ENCODE measurements at regions not wholly inside any gene's neighbourhood (a gene's known extent, or its start where the extent isn't known, plus 50 kb on each side); places are given as distances from the start of the nearest gene placed in this dataset.

GRCh38 chr10:64659311-64659710 is 1138.1 kb downstream of the REEP3 start (continued):
- TF ChIP-seq PRDM2 (tag by site-specific recombination; IDR thresholded peaks at IDR 0.05; ENCODE audit: borderline replicate concordance) (no peak), ZNF76 (tag by site-specific recombination; IDR thresholded peaks at IDR 0.05; ENCODE audit: borderline replicate concordance, low read depth) (no peak), ZNF777 (tag by site-specific recombination; IDR thresholded peaks at IDR 0.05; ENCODE audit: borderline replicate concordance) (no peak), ZNF221 (tag by site-specific recombination; IDR thresholded peaks at IDR 0.05; ENCODE audit: borderline replicate concordance) (no peak), ZNF629 (tag by site-specific recombination; IDR thresholded peaks at IDR 0.05) (no peak), FEZF1 (tag by site-specific recombination; IDR thresholded peaks at IDR 0.05) (no peak), GLIS2 (tag by site-specific recombination; IDR thresholded peaks at IDR 0.05) (no peak), SETDB1 (IDR thresholded peaks at IDR 0.05; ENCODE audit: insufficient read length, low read length) (no peak)
- TF ChIP-seq, protein P1, sequence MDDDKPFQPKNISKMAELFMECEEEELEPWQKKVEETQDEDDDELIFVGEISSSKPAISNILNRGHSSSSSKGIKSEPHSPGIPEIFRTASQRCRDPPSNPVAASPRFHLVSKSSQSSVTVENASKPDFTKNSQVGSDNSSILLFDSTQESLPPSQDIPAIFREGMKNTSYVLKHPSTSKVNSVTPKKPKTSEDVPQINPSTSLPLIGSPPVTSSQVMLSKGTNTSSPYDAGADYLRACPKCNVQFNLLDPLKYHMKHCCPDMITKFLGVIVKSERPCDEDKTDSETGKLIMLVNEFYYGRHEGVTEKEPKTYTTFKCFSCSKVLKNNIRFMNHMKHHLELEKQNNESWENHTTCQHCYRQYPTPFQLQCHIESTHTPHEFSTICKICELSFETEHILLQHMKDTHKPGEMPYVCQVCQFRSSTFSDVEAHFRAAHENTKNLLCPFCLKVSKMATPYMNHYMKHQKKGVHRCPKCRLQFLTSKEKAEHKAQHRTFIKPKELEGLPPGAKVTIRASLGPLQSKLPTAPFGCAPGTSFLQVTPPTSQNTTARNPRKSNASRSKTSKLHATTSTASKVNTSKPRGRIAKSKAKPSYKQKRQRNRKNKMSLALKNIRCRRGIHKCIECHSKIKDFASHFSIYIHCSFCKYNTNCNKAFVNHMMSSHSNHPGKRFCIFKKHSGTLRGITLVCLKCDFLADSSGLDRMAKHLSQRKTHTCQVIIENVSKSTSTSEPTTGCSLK (tag by site-specific recombination; IDR thresholded peaks at IDR 0.05): no peak

GRCh38 chr10:64682043-64682442 is 1160.8 kb downstream of the REEP3 start:
- Histone ChIP-seq H3K27ac (ENCODE audit: extremely low read depth, low read depth, low read length) (no peak overlapping the region), H3K4me3 (ENCODE audit: low read depth, low read length) (no peak overlapping the region), H3K36me3 (ENCODE audit: control insufficient read depth in 2 of 2, insufficient read depth in 1 of 2, low read length in 2 of 2) (no peaks in the 10 kb centered on the region), H3K9me3 (ENCODE audit: control insufficient read depth, insufficient read depth, low read depth, low read length) (no peaks in the 10 kb centered on the region), H3K4me1 (ENCODE audit: control insufficient read depth, insufficient read depth, low read length) (no peaks in the 10 kb centered on the region)
- ChIA-PET POLR2A (no interaction called here), CTCF (no interaction called here)
- TF ChIP-seq KLF1 (tag by site-specific recombination; IDR thresholded peaks at IDR 0.05): no peak
- no peak for TF ChIP-seq ZNF521 (tag by site-specific recombination; IDR thresholded peaks at IDR 0.05)

GRCh38 chr10:64690194-64690593 is 1169.0 kb downstream of the REEP3 start:
- H3K36me3 ChIP-seq (ENCODE audit: control insufficient read depth in 2 of 2, insufficient read depth in 1 of 2, low read length in 2 of 2): no peaks in the 10 kb centered on the region
- no peak overlapping the region for H3K27ac ChIP-seq (ENCODE audit: extremely low read depth, low read depth, low read length)
- no peaks in the 10 kb centered on the region for H3K9me3 ChIP-seq (ENCODE audit: control insufficient read depth, insufficient read depth, low read depth, low read length)
- H3K4me3 ChIP-seq (ENCODE audit: low read depth, low read length): no peak overlapping the region
- no peaks in the 10 kb centered on the region for H3K4me1 ChIP-seq (ENCODE audit: control insufficient read depth, insufficient read depth, low read length)
- CTCF ChIA-PET: interaction anchor here (0.6 kb wide), 1 partner anchor 600 kb away, joined by 3 read pairs; no protein-coding TSS in a partner anchor
- POLR2A ChIA-PET: no interaction called here
- no peak for TF ChIP-seq ZNF311 (tag by site-specific recombination; IDR thresholded peaks at IDR 0.05; ENCODE audit: borderline replicate concordance)
- no peak for TF ChIP-seq ZSCAN30 (tag by site-specific recombination; IDR thresholded peaks at IDR 0.05)
- no peak for TF ChIP-seq ZNF624 (tag by site-specific recombination; IDR thresholded peaks at IDR 0.05)
- TF ChIP-seq KLF16 (tag by site-specific recombination; IDR thresholded peaks at IDR 0.05): no peak
- TF ChIP-seq ZNF302 (tag by site-specific recombination; IDR thresholded peaks at IDR 0.05; ENCODE audit: low read depth): no peak
- TF ChIP-seq, protein P2, sequence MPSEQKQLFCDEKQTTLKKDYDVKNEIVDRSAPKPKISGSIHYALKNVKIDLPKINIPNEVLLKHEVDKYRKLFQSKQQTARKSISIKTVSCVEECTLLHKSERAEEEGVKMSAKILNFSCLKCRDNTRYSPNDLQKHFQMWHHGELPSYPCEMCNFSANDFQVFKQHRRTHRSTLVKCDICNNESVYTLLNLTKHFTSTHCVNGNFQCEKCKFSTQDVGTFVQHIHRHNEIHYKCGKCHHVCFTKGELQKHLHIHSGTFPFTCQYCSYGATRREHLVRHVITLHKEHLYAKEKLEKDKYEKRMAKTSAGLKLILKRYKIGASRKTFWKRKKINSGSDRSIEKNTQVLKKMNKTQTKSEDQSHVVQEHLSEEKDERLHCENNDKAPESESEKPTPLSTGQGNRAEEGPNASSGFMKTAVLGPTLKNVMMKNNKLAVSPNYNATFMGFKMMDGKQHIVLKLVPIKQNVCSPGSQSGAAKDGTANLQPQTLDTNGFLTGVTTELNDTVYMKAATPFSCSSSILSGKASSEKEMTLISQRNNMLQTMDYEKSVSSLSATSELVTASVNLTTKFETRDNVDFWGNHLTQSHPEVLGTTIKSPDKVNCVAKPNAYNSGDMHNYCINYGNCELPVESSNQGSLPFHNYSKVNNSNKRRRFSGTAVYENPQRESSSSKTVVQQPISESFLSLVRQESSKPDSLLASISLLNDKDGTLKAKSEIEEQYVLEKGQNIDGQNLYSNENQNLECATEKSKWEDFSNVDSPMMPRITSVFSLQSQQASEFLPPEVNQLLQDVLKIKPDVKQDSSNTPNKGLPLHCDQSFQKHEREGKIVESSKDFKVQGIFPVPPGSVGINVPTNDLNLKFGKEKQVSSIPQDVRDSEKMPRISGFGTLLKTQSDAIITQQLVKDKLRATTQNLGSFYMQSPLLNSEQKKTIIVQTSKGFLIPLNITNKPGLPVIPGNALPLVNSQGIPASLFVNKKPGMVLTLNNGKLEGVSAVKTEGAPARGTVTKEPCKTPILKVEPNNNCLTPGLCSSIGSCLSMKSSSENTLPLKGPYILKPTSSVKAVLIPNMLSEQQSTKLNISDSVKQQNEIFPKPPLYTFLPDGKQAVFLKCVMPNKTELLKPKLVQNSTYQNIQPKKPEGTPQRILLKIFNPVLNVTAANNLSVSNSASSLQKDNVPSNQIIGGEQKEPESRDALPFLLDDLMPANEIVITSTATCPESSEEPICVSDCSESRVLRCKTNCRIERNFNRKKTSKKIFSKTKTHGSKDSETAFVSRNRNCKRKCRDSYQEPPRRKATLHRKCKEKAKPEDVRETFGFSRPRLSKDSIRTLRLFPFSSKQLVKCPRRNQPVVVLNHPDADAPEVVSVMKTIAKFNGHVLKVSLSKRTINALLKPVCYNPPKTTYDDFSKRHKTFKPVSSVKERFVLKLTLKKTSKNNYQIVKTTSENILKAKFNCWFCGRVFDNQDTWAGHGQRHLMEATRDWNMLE (tag by site-specific recombination; conservative IDR thresholded peaks at IDR 0.05; ENCODE audit: low read depth): no peak
- no peak for TF ChIP-seq ZNF561 (tag by site-specific recombination; IDR thresholded peaks at IDR 0.05; ENCODE audit: borderline replicate concordance)
- no peak for TF ChIP-seq TCF7L2 (IDR thresholded peaks at IDR 0.05; ENCODE audit: borderline replicate concordance, low read depth, low read length)
- no peak for TF ChIP-seq ZNF146 (tag by site-specific recombination; IDR thresholded peaks at IDR 0.05)
- TF ChIP-seq ZFHX2 (tag by site-specific recombination; conservative IDR thresholded peaks at IDR 0.05): no peak
- TF ChIP-seq ZNF366 (tag by site-specific recombination; conservative IDR thresholded peaks at IDR 0.05): no peak
- no peak for TF ChIP-seq ZNF521 (tag by site-specific recombination; IDR thresholded peaks at IDR 0.05)
